Muscle layer of duodenum (tissue), 2 donors: ENCODE measurements at regions not wholly inside any gene's neighbourhood (a gene's known extent, or its start where the extent isn't known, plus 50 kb on each side); places are given as distances from the start of the nearest gene placed in this dataset.

ENCODE experiments used
- H3K27ac ChIP-seq: one replicate; pipeline ENCODE4 v1.7.0; 2013; ENCODE audit warnings: mild to moderate bottlenecking, low read length
- H3K27me3 ChIP-seq: one replicate; pipeline ENCODE4 v1.7.0; 2013; ENCODE audit warnings: low read depth, mild to moderate bottlenecking, control low read depth, low read length
- H3K36me3 ChIP-seq, 2 donors: one replicate each; pipeline ENCODE4 v1.7.0; 2013; ENCODE audit warnings: low read length in 2 of 2, control low read depth in 1 of 2, mild to moderate bottlenecking in 1 of 2; ENCODE audit not compliant: insufficient read depth in 2 of 2, control insufficient read depth in 1 of 2
- H3K4me1 ChIP-seq, 2 donors: one replicate each; pipeline ENCODE4 v1.7.0; 2013; ENCODE audit warnings: low read length in 2 of 2, mild to moderate bottlenecking in 2 of 2, control low read depth in 1 of 2, moderate library complexity in 1 of 2; ENCODE audit not compliant: insufficient read depth in 2 of 2, control insufficient read depth in 1 of 2
- H3K4me3 ChIP-seq, 2 donors: one replicate each; pipeline ENCODE4 v1.7.0; 2013; ENCODE audit warnings: low read length in 2 of 2, low read depth in 1 of 2, mild to moderate bottlenecking in 1 of 2
- H3K9me3 ChIP-seq, 2 donors: one replicate each; pipeline ENCODE4 v1.7.0; 2013; ENCODE audit warnings: low read length in 2 of 2, control low read depth in 1 of 2, mild to moderate bottlenecking in 1 of 2; ENCODE audit not compliant: control insufficient read depth in 1 of 2
- donor health status: healthy.

DNA sequence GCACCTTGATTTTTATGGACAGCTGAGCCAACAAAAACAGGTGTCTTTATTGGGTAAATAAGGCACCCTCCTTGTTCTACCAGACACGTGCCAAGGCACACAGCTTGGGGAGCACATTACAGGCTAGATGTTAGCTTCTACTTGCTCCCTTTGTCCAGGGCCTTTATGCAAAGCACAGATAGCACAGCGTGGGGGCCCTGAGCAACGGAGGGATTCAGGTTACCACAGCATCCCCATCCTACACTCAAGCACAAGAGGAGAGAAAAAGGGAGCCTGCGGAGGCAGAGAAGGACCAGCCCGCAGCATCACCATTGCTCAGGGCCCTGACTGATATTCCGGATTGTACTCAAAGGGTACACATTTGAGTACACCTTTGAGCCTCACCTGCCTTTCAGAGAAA is 181.7 kb upstream of the KIF2A start:
- Histone ChIP-seq H3K9me3 (no peaks in the 10 kb centered on the region), H3K4me1 (no peaks in the 10 kb centered on the region), H3K27me3 (no peaks in the 10 kb centered on the region), H3K4me3 (no peak overlapping the region), H3K27ac (no peak overlapping the region), H3K36me3 (no peaks in the 10 kb centered on the region)

GRCh38 chr5:62126090-62126489 is 179.9 kb upstream of the KIF2A start:
- Histone ChIP-seq H3K9me3 (no peaks in the 10 kb centered on the region), H3K36me3 (no peaks in the 10 kb centered on the region), H3K27me3 (no peaks in the 10 kb centered on the region), H3K27ac (no peak overlapping the region), H3K4me1 (no peaks in the 10 kb centered on the region), H3K4me3 (no peak overlapping the region)

DNA sequence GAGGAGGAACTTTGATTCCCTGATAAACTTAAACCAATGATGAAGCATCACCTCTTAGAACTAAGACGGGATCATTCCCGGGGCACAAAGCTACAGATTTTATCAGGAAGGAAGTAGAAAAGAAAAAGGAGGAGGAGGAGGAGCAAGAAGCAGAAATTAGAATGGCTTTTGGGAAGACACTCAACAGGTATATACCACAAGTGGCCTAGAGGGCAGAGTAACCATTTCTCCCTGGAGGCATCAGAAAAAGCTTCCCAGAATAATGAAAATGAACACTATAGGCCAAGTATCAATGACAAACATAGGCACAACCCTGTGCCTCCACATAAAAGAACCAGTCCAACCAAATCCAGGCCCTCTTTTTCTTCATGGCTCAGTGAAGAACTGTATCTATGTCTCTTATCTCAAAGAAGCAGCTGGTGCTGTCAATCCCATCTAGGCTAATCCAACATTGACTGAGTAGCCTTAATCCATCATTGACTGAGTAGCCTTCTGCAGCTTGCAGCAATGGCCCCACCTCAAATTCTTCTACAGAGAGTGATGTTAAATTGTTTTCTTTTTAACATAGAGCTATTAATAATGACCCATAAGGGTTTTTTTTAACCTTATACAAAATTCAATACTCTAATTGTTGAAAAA is 178.8 kb upstream of the KIF2A start:
- no peaks in the 10 kb centered on the region for H3K4me1 ChIP-seq
- no peak overlapping the region for H3K4me3 ChIP-seq
- H3K9me3 ChIP-seq: no peaks in the 10 kb centered on the region

GRCh38 chr5:62130107-62130506 is 175.9 kb upstream of the KIF2A start:
- H3K36me3 ChIP-seq: no peaks in the 10 kb centered on the region
- no peak overlapping the region for H3K4me3 ChIP-seq
- no peaks in the 10 kb centered on the region for H3K9me3 ChIP-seq
- H3K27me3 ChIP-seq: no peaks in the 10 kb centered on the region
- no peaks in the 10 kb centered on the region for H3K4me1 ChIP-seq
- no peak overlapping the region for H3K27ac ChIP-seq

More for the DNA sequence above, 178.8 kb upstream of the KIF2A start:
- Histone ChIP-seq H3K27me3 (no peaks in the 10 kb centered on the region), H3K27ac (no peak overlapping the region), H3K36me3 (no peaks in the 10 kb centered on the region)

DNA sequence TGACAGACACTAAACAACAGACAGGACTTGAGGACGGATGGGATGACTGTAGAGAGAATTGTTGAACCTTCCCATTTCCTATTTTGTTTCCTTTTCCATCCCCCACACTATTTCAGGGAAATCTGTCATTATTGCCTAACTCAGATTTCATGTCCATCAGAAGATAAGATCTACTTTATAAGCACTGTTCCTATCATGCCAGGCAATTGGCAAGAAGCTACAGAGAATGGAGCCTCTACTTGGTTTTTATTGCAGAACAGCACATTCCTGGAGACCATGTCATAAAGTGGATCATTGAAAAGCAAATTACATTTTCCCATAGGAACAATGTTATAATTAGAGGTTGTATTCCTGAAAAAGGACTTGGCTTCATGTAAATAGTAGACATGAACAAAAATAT is 173.7 kb upstream of the KIF2A start:
- Histone ChIP-seq H3K9me3 (no peaks in the 10 kb centered on the region), H3K36me3 (no peaks in the 10 kb centered on the region), H3K4me3 (no peak overlapping the region), H3K27ac (no peak overlapping the region), H3K4me1 (no peaks in the 10 kb centered on the region), H3K27me3 (no peaks in the 10 kb centered on the region)

DNA sequence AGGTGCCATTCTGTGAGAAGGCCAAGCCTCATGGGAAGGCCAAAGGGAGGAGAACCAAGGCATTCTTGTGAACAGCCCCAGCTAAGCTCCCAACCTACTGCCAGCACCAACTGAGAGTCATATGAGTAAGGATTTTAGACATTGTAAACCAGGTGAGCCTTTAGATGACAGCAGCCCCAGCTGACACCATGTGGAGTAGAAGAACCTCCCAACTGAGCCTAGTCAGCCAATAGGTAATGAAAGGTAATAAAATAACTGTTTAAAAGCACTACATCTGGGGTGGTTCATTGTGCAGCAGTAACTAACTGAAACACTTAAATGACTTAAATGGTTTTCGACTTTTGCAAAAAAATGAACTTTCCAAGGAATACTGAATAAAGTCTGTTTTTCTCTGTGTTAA is 172.6 kb upstream of the KIF2A start:
- Histone ChIP-seq H3K27ac (no peak overlapping the region), H3K27me3 (no peaks in the 10 kb centered on the region), H3K36me3 (no peaks in the 10 kb centered on the region), H3K4me1 (no peaks in the 10 kb centered on the region), H3K9me3 (no peaks in the 10 kb centered on the region), H3K4me3 (no peak overlapping the region)

DNA sequence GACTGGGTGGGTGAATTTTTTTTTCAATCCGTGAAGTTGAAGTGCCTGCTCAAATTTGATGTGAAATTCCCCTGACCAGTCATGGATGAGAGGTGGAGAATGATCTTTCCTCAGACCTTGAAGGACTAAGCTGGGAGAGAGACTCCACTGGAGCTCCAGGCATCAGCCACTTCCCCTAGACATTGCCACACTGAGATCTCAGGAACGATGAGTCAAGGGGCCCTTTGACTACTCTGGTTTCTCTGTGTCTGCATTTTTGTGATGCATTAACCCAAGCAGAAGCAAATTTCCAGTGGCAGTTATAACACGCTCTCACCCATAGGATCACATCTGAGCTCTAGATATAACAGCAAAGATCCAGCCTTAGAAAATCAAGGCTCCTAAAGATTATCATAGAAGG is 171.2 kb upstream of the KIF2A start:
- Histone ChIP-seq H3K4me3 (no peak overlapping the region), H3K4me1 (no peaks in the 10 kb centered on the region), H3K27me3 (no peaks in the 10 kb centered on the region), H3K27ac (no peak overlapping the region), H3K36me3 (no peaks in the 10 kb centered on the region), H3K9me3 (no peaks in the 10 kb centered on the region)

- Histone ChIP-seq H3K9me3 (no peaks in the 10 kb centered on the region), H3K4me1 (no peaks in the 10 kb centered on the region), H3K27ac (no peak overlapping the region), H3K27me3 (no peaks in the 10 kb centered on the region), H3K36me3 (no peaks in the 10 kb centered on the region), H3K4me3 (no peak overlapping the region)
Observed at GRCh38 chr5:62137628-62138027, 168.4 kb upstream of the KIF2A start.

DNA sequence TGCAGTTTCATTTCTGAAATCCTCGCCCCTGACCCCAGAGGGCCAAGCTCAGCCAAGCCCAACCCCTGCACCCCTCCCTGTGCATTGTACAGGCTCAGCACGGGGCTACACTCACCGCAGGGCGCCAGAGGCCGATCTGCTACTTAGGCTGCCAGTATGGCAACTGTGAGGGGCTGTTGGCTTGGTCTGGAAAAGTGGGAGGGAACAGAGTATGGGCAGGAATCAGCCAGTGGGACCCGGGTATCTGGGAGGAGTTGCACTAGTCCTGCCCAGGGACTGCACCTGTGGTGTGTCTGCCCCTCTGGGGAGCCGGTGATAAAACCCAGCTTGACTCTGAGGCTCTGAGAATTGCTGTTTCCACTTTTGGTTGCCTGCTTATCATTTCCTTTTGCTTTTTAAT is 167.4 kb upstream of the KIF2A start:
- H3K4me3 ChIP-seq: no peak overlapping the region
- H3K27ac ChIP-seq: no peak overlapping the region
- no peaks in the 10 kb centered on the region for H3K36me3 ChIP-seq
- H3K4me1 ChIP-seq: peaks cover 0 to 2% of the 10 kb centered on the region in 2 donors
- no peaks in the 10 kb centered on the region for H3K9me3 ChIP-seq
- H3K27me3 ChIP-seq: no peaks in the 10 kb centered on the region

- Histone ChIP-seq H3K4me1 (peaks cover 0 to 6% of the 10 kb centered on the region in 2 donors), H3K9me3 (no peaks in the 10 kb centered on the region)
Observed at GRCh38 chr5:62139741-62140140, 166.3 kb upstream of the KIF2A start.

DNA sequence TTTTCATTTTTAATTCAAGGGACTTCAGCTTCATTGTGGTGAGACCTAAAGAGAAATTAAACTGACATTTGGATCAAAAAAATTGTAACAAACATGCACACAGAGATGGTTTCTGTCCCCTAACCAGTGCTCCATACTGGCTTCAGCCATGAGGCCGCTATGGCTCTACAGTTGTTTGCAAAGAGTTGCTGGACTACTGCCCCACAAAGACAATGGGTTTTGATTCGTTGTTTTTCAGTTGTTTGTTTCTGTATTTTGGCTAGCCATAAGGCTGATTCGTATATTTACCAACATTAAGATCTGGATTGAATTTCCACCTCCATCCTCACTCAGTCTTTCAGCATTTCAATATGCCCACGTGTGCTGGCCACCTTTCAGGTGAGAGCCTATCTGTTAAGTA is 163.7 kb upstream of the KIF2A start:
- H3K9me3 ChIP-seq: no peaks in the 10 kb centered on the region
- H3K27ac ChIP-seq: no peak overlapping the region
- H3K4me3 ChIP-seq: no peak overlapping the region
- H3K36me3 ChIP-seq: no peaks in the 10 kb centered on the region
- no peaks in the 10 kb centered on the region for H3K27me3 ChIP-seq
- peaks cover 0 to 6% of the 10 kb centered on the region in 2 donors for H3K4me1 ChIP-seq

More at GRCh38 chr5:62139741-62140140, 166.3 kb upstream of the KIF2A start:
- Histone ChIP-seq H3K36me3 (no peaks in the 10 kb centered on the region), H3K27me3 (no peaks in the 10 kb centered on the region), H3K4me3 (no peak overlapping the region), H3K27ac (no peak overlapping the region)
